WTC11 (cell line): ENCODE measurements at regions not wholly inside any gene's neighbourhood (a gene's known extent, or its start where the extent isn't known, plus 50 kb on each side); places are given as distances from the start of the nearest gene placed in this dataset.

ENCODE experiments used
- ATAC-seq: fragments of 200-7000 bp; cut with Tn5 transposase; 2 replicates; pipeline ENCODE4 v1.10.0; 2021; ENCODE audit warnings: mild to moderate bottlenecking, moderate library complexity
- CTCF ChIA-PET: fragments of 300-600 bp; sonication (Branson Sonifier 250); formaldehyde crosslinking; loops from one replicate; lab custom pipeline; 2021; ENCODE audit warnings: antibody characterized with exemption; lab: Charles Lee
- POLR2A ChIA-PET: fragments of 350-600 bp; sonication (Branson Sonifier 250); formaldehyde crosslinking; loops from one replicate; lab custom pipeline; 2021; ENCODE audit warnings: antibody characterized with exemption; lab: Charles Lee
- DNase-seq: peaks from one replicate; pipeline ENCODE4 v3.0.0; 2021; ENCODE audit warnings: low spot score
- H3K27ac Mint-ChIP-seq: 2 replicates; pipeline ENCODE4 v1.8.0; 2021; ENCODE audit warnings: mixed read lengths
- H3K27me3 Mint-ChIP-seq: 2 replicates; pipeline ENCODE4 v1.8.0; 2021; ENCODE audit warnings: low read depth, mild to moderate bottlenecking, moderate library complexity, mixed read lengths
- H3K36me3 Mint-ChIP-seq: 2 replicates; pipeline ENCODE4 v1.8.0; 2021; ENCODE audit warnings: mixed read lengths
- H3K4me1 Mint-ChIP-seq: 2 replicates; pipeline ENCODE4 v1.8.0; 2022; ENCODE audit warnings: mixed read lengths
- H3K4me3 Mint-ChIP-seq: 2 replicates; pipeline ENCODE4 v1.8.0; 2021; ENCODE audit warnings: mild to moderate bottlenecking, moderate library complexity, mixed read lengths
- H3K9me3 Mint-ChIP-seq: 2 replicates; pipeline ENCODE4 v1.8.0; 2021; ENCODE audit warnings: mixed read lengths
- ESRRA ChIP-seq: sonication (generic); formaldehyde crosslinking; IDR thresholded peaks from 2 replicates; pipeline ENCODE4 v1.8.1; 2022; ENCODE audit warnings: mild to moderate bottlenecking, missing genetic modification reagents, borderline replicate concordance
- GABPB1 ChIP-seq: sonication (generic); formaldehyde crosslinking; IDR thresholded peaks from 2 replicates; pipeline ENCODE4 v1.8.1; 2023; ENCODE audit warnings: mild to moderate bottlenecking, missing genetic modification reagents
- HMGA2 ChIP-seq: fragments of 250-450 bp; sonication (Bioruptor Pico); IDR thresholded peaks from 2 replicates; pipeline ENCODE4 v1.4.0; 2021; ENCODE audit warnings: mild to moderate bottlenecking, moderate library complexity
- JAZF1 ChIP-seq: fragments of 250-450 bp; sonication (Bioruptor Pico); IDR thresholded peaks from 2 replicates; pipeline ENCODE4 v1.9.0; 2021; ENCODE audit warnings: moderate library complexity, mild to moderate bottlenecking, inconsistent platforms
- NFE2L1 ChIP-seq: sonication (generic); formaldehyde crosslinking; IDR thresholded peaks from 2 replicates; pipeline ENCODE4 v1.8.1; 2023; ENCODE audit warnings: missing genetic modification reagents
- NFYB ChIP-seq: sonication (generic); formaldehyde crosslinking; conservative IDR thresholded peaks from 2 replicates; pipeline ENCODE4 v1.8.0; 2022; ENCODE audit warnings: low read depth, missing genetic modification reagents
- RELA ChIP-seq: sonication (generic); formaldehyde crosslinking; IDR thresholded peaks from 2 replicates; pipeline ENCODE4 v1.8.1; 2022; ENCODE audit warnings: missing genetic modification reagents, mild to moderate bottlenecking, borderline replicate concordance
- SMAD3 ChIP-seq: sonication (generic); formaldehyde crosslinking; IDR thresholded peaks from 2 replicates; pipeline ENCODE4 v1.8.0; 2022; ENCODE audit warnings: missing genetic modification reagents, mild to moderate bottlenecking, borderline replicate concordance
- SMAD4 ChIP-seq: sonication (generic); formaldehyde crosslinking; IDR thresholded peaks from 2 replicates; pipeline ENCODE4 v1.8.0; 2022; ENCODE audit warnings: mild to moderate bottlenecking, missing genetic modification reagents
- TP53 ChIP-seq: sonication (generic); formaldehyde crosslinking; IDR thresholded peaks from 2 replicates; pipeline ENCODE4 v1.8.1; 2023; ENCODE audit warnings: mild to moderate bottlenecking, missing genetic modification reagents
- USF2 ChIP-seq: sonication (generic); formaldehyde crosslinking; IDR thresholded peaks from 2 replicates; pipeline ENCODE4 v1.8.1; 2023; ENCODE audit warnings: mild to moderate bottlenecking, missing genetic modification reagents, moderate library complexity
- ZBTB43 ChIP-seq: sonication (generic); formaldehyde crosslinking; IDR thresholded peaks from 2 replicates; pipeline ENCODE4 v1.8.1; 2023; ENCODE audit warnings: mild to moderate bottlenecking, missing genetic modification reagents
- ZMAT4 ChIP-seq: fragments of 250-450 bp; sonication (Bioruptor Pico); IDR thresholded peaks from 2 replicates; pipeline ENCODE4 v1.9.0; 2021; ENCODE audit warnings: mild to moderate bottlenecking
- ZNF138 ChIP-seq: sonication (generic); formaldehyde crosslinking; conservative IDR thresholded peaks from 2 replicates; pipeline ENCODE4 v1.8.1; 2022; ENCODE audit warnings: mild to moderate bottlenecking, moderate library complexity, missing genetic modification reagents
- ZNF219 ChIP-seq: sonication (generic); formaldehyde crosslinking; IDR thresholded peaks from 2 replicates; pipeline ENCODE4 v1.8.0; 2023; ENCODE audit warnings: missing genetic modification reagents, mild to moderate bottlenecking, borderline replicate concordance
- ZNF232 ChIP-seq: sonication (generic); formaldehyde crosslinking; IDR thresholded peaks from 2 replicates; pipeline ENCODE4 v1.8.0; 2022; ENCODE audit warnings: mild to moderate bottlenecking, missing genetic modification reagents
- ZNF281 ChIP-seq: sonication (generic); formaldehyde crosslinking; IDR thresholded peaks from 2 replicates; pipeline ENCODE4 v1.8.0; 2023; ENCODE audit warnings: mild to moderate bottlenecking, missing genetic modification reagents
- ZNF512 ChIP-seq: sonication (generic); formaldehyde crosslinking; IDR thresholded peaks from 2 replicates; pipeline ENCODE4 v1.8.1; 2022; ENCODE audit warnings: missing genetic modification reagents, borderline replicate concordance
- ZNF671 ChIP-seq: fragments of 250-450 bp; sonication (Bioruptor Pico); IDR thresholded peaks from 2 replicates; pipeline ENCODE4 v1.8.0; 2021; ENCODE audit warnings: mild to moderate bottlenecking
- ZSCAN18 ChIP-seq: fragments of 250-450 bp; sonication (Bioruptor Pico); IDR thresholded peaks from 2 replicates; pipeline ENCODE4 v2.1.2; 2022; ENCODE audit warnings: mild to moderate bottlenecking, moderate library complexity

GRCh38 chr21:18899261-18899660 is 495.7 kb upstream of the TMPRSS15 start:
- CTCF ChIA-PET = no interaction called here
- Mint-ChIP-seq H3K4me1 (peaks cover 14% of the 10 kb centered on the region), H3K27me3 (no peaks in the 10 kb centered on the region), H3K9me3 (no peaks in the 10 kb centered on the region), H3K4me3 (no peak overlapping the region), H3K27ac (peak overlapping the region; percentile 30; the same call in 1 of the 2 replicates), H3K36me3 (no peaks in the 10 kb centered on the region)
- POLR2A ChIA-PET = no interaction called here
- ATAC-seq = no peak
- no peak for DNase-seq
- TF ChIP-seq ZNF232 (CRISPR knock-in tag) = no peak
- no peak for TF ChIP-seq ZMAT4 (CRISPR knock-in tag)
- no peak for TF ChIP-seq ZSCAN18 (CRISPR knock-in tag)
- TF ChIP-seq TP53 (CRISPR knock-in tag) = no peak
- TF ChIP-seq ZNF512 = no peak
- TF ChIP-seq ESRRA = no peak
- TF ChIP-seq JAZF1 = no peak
- no peak for TF ChIP-seq ZBTB43 (CRISPR knock-in tag)
- no peak for TF ChIP-seq HMGA2
- no peak for TF ChIP-seq NFYB (CRISPR knock-in tag)
- no peak for TF ChIP-seq USF2
- TF ChIP-seq SMAD4 (CRISPR knock-in tag) = no peak
- TF ChIP-seq RELA (CRISPR knock-in tag) = no peak
- no peak for TF ChIP-seq ZNF138 (CRISPR knock-in tag)
- no peak for TF ChIP-seq ZNF671 (CRISPR knock-in tag)
- no peak for TF ChIP-seq SMAD3 (CRISPR knock-in tag)
- no peak for TF ChIP-seq ZNF281 (CRISPR knock-in tag)
- no peak for TF ChIP-seq NFE2L1 (CRISPR knock-in tag)

- ChIA-PET CTCF (interaction anchor here (1.9 kb wide), 1 partner anchor 63 kb away, joined by 6 read pairs; no protein-coding TSS in a partner anchor), POLR2A (no interaction called here)
- no peaks in the 10 kb centered on the region for H3K27me3 Mint-ChIP-seq
- peaks cover 14% of the 10 kb centered on the region for H3K4me1 Mint-ChIP-seq
- TF ChIP-seq GABPB1 (CRISPR knock-in tag) = no peak
- TF ChIP-seq ZNF219 (CRISPR knock-in tag) = no peak
- H3K27ac Mint-ChIP-seq = no peak overlapping the region
- no peaks in the 10 kb centered on the region for H3K9me3 Mint-ChIP-seq
- no peak overlapping the region for H3K4me3 Mint-ChIP-seq
- H3K36me3 Mint-ChIP-seq = no peaks in the 10 kb centered on the region
- DNase-seq (no peak), ATAC-seq (no peak)
These were observed 499.1 kb upstream of the TMPRSS15 start for GRCh38 chr21:18902660-18903059.
